CD14-positive monocyte (primary cell): ENCODE measurements at regions not wholly inside any gene's neighbourhood (a gene's known extent, or its start where the extent isn't known, plus 50 kb on each side); places are given as distances from the start of the nearest gene placed in this dataset.

Experiments used
- DNase-seq, 3 donors: peaks; one replicate each; pipeline ENCODE4 v3.0.0-alpha.2; 2011 to 2022
- H2AFZ ChIP-seq: 2 replicates; pipeline ENCODE4 v1.6.0; 2012; ENCODE audit warnings: mild to moderate bottlenecking, low read depth, low read length, inconsistent platforms; ENCODE audit not compliant: insufficient read depth, poor library complexity, severe bottlenecking
- H3K27ac ChIP-seq, 2 donors: 1 replicate in 1 of 2; 2 replicates in 1 of 2; pipeline ENCODE4 v1.5.1; 2012 to 2013; ENCODE audit warnings: low read length in 2 of 2, control low read depth in 1 of 2, inconsistent platforms in 1 of 2, low read depth in 1 of 2, mild to moderate bottlenecking in 1 of 2
- H3K27me3 ChIP-seq, 2 donors: one replicate each; pipeline versions ENCODE4 v1.6.0 to v1.6.1; 2011 to 2013; ENCODE audit warnings: low read length in 2 of 2; ENCODE audit not compliant: control insufficient read depth in 2 of 2, insufficient read depth in 2 of 2
- H3K36me3 ChIP-seq, 2 donors: replicated peaks in 1 of 2; 1 replicate in 1 of 2; 2 replicates in 1 of 2; pipeline versions ENCODE4 v1.5.1 to v1.6.1; 2012 to 2013; ENCODE audit warnings: low read length in 2 of 2, control low read depth in 1 of 2, inconsistent platforms in 1 of 2, mild to moderate bottlenecking in 1 of 2; ENCODE audit not compliant: insufficient read depth in 2 of 2, control insufficient read depth in 1 of 2
- H3K4me1 ChIP-seq, 2 donors: 1 replicate in 1 of 2; 2 replicates in 1 of 2; pipeline versions ENCODE4 v1.5.1 to v1.6.1; 2012 to 2013; ENCODE audit warnings: low read length in 2 of 2, control low read depth in 1 of 2, inconsistent platforms in 1 of 2, mild to moderate bottlenecking in 1 of 2, moderate library complexity in 1 of 2; ENCODE audit not compliant: insufficient read depth in 2 of 2, control insufficient read depth in 1 of 2
- H3K4me2 ChIP-seq: replicated peaks from 2 replicates; pipeline ENCODE3; 2012; ENCODE audit warnings: low read length, moderate library complexity, mild to moderate bottlenecking; ENCODE audit not compliant: poor library complexity, severe bottlenecking; ENCODE audit errors: extremely low read depth
- H3K4me3 ChIP-seq, 3 experiments: fragments of 200-600 bp in 1 of 3; sonication (generic) in 1 of 3; replicated peaks in 1 of 3; 1 replicate in 2 of 3; 2 replicates in 1 of 3; pipeline ENCODE4 v1.5.1; 2011 to 2013; ENCODE audit warnings: low read length in 3 of 3, mild to moderate bottlenecking in 3 of 3, control low read depth in 2 of 3, low read depth in 2 of 3, inconsistent platforms in 1 of 3, moderate library complexity in 1 of 3
- H3K79me2 ChIP-seq: 2 replicates; pipeline ENCODE4 v1.6.0; 2012; ENCODE audit warnings: mild to moderate bottlenecking, control low read depth, inconsistent platforms, low read length, moderate library complexity; ENCODE audit not compliant: insufficient read depth
- H3K9ac ChIP-seq: 2 replicates; pipeline ENCODE4 v1.6.0; 2017; ENCODE audit warnings: low read length, mild to moderate bottlenecking; ENCODE audit not compliant: insufficient read depth, poor library complexity, severe bottlenecking
- H3K9me3 ChIP-seq, 2 donors: replicated peaks in 1 of 2; 1 replicate in 1 of 2; 2 replicates in 1 of 2; pipeline versions ENCODE4 v1.5.1 to v1.6.1; 2012 to 2013; ENCODE audit warnings: low read length in 2 of 2, control low read depth in 1 of 2; ENCODE audit not compliant: control insufficient read depth in 1 of 2, insufficient read depth in 1 of 2
- H4K20me1 ChIP-seq: 2 replicates; pipeline ENCODE4 v1.6.0; 2012; ENCODE audit warnings: mild to moderate bottlenecking, low read length, control low read depth, moderate library complexity; ENCODE audit not compliant: insufficient read depth
- H3K27ac Mint-ChIP-seq, 7 donors: one replicate each; pipeline ENCODE4 v1.8.0; 2020; ENCODE audit warnings: mild to moderate bottlenecking in 7 of 7, mixed read lengths in 7 of 7, moderate library complexity in 6 of 7, inconsistent platforms in 2 of 7
- H3K27me3 Mint-ChIP-seq, 3 donors: one replicate each; pipeline ENCODE4 v1.8.0; 2021 to 2022; ENCODE audit warnings: low read depth in 3 of 3, mild to moderate bottlenecking in 3 of 3, mixed read lengths in 3 of 3, moderate library complexity in 3 of 3, inconsistent platforms in 1 of 3
- H3K36me3 Mint-ChIP-seq, 2 donors: one replicate each; pipeline ENCODE4 v1.8.0; 2020; ENCODE audit warnings: mixed read lengths in 2 of 2, inconsistent platforms in 1 of 2, mild to moderate bottlenecking in 1 of 2
- H3K4me1 Mint-ChIP-seq: one replicate; pipeline ENCODE4 v1.8.0; 2020; ENCODE audit warnings: mild to moderate bottlenecking, mixed read lengths
- H3K4me3 Mint-ChIP-seq, 2 donors: one replicate each; pipeline ENCODE4 v1.8.0; 2020; ENCODE audit warnings: mild to moderate bottlenecking in 2 of 2, mixed read lengths in 2 of 2, moderate library complexity in 1 of 2
- H3K9me3 Mint-ChIP-seq, 7 donors: one replicate each; pipeline ENCODE4 v1.8.0; 2020 to 2022; ENCODE audit warnings: mixed read lengths in 7 of 7, mild to moderate bottlenecking in 6 of 7, moderate library complexity in 6 of 7, inconsistent platforms in 2 of 7
- WGBS: methylation state at CpG from one replicate; pipeline ENCODE4 v1.1.5; 2013; ENCODE audit warnings: missing lambda C conversion rate; ENCODE audit not compliant: insufficient coverage; 5-methylcytosine and 5-hydroxymethylcytosine counted together
- intact Hi-C, 2 donors: fragments of 100-400 bp; cut with micrococcal nuclease; formaldehyde crosslinking; loops; one replicate each; pipeline versions ENCODE4 v1.15.0 to v1.15.1; 2023
- TF ChIP-seq, protein P1 (sequence below): fragments of 200-600 bp; IDR thresholded peaks from one replicate; pipeline ENCODE4 v1.8.0; 2022; ENCODE audit warnings: antibody characterized with exemption, mild to moderate bottlenecking

DNA sequence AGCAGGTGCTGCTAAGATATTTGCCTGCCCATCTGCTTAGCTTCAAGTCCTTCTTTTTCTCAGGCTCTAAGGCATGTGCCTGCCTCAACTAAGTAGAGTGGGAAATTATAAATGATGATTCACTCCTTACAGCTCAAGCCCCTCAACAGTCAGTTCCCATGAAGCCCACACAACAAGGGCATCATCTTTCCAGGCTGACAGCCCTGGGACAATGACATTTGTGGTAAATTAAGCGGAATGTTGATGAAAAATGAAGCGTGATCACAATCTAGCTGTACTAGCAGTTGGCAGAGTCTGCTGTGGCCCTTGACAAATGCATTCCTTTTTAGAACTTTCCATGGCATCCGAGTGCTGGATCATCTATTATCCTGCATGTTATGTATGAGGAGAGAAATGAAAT, 548.6 kb downstream of the KIF4B start:
- no peaks in the 10 kb centered on the region for H3K36me3 Mint-ChIP-seq
- no peaks in the 10 kb centered on the region for H3K36me3 ChIP-seq
- no peaks in the 10 kb centered on the region for H3K79me2 ChIP-seq
- no peak overlapping the region for H2AFZ ChIP-seq
- no peak overlapping the region for H3K27ac ChIP-seq
- H3K4me3 ChIP-seq: no peak overlapping the region
- no peak overlapping the region for H3K27ac Mint-ChIP-seq
- no peak for DNase-seq
- H4K20me1 ChIP-seq: no peaks in the 10 kb centered on the region
- H3K27me3 Mint-ChIP-seq: peaks cover 0 to 2% (median 0%) of the 10 kb centered on the region in 3 donors
- H3K4me2 ChIP-seq: no peak overlapping the region
- 100% methylated on average over 2 of the region's 3 CpGs for WGBS
- no peaks in the 10 kb centered on the region for H3K4me1 Mint-ChIP-seq
- TF ChIP-seq, protein P1, sequence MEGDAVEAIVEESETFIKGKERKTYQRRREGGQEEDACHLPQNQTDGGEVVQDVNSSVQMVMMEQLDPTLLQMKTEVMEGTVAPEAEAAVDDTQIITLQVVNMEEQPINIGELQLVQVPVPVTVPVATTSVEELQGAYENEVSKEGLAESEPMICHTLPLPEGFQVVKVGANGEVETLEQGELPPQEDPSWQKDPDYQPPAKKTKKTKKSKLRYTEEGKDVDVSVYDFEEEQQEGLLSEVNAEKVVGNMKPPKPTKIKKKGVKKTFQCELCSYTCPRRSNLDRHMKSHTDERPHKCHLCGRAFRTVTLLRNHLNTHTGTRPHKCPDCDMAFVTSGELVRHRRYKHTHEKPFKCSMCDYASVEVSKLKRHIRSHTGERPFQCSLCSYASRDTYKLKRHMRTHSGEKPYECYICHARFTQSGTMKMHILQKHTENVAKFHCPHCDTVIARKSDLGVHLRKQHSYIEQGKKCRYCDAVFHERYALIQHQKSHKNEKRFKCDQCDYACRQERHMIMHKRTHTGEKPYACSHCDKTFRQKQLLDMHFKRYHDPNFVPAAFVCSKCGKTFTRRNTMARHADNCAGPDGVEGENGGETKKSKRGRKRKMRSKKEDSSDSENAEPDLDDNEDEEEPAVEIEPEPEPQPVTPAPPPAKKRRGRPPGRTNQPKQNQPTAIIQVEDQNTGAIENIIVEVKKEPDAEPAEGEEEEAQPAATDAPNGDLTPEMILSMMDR: no peak
- no peak overlapping the region for H3K9ac ChIP-seq
- no peaks in the 10 kb centered on the region for H3K4me1 ChIP-seq
- intact Hi-C loops: no loop called here
- peaks cover 0 to 12% (median 4%) of the 10 kb centered on the region in 7 donors for H3K9me3 Mint-ChIP-seq
- H3K9me3 ChIP-seq: peaks cover 5 to 6% of the 10 kb centered on the region in 2 donors
- no peaks in the 10 kb centered on the region for H3K27me3 ChIP-seq
- H3K4me3 Mint-ChIP-seq: no peak overlapping the region

DNA sequence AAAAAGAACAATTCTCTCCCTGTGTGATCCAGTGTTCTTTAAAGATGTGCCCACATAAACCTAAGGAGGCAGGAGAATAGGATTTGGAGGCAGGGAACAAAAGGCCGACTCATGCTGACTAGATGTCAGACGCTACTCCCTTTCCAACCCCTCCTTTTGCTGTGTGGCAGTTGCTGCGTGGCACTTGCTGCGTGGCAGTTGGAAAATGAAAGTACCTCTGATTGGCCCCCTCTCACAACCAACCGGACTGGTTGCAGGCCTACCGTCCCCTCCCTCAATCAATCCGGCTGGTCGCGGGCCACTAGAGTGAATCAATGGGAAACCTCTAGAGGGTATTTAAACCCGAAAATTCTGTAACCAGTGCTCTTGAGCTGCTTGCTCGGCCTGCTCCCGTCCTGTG, 551.0 kb downstream of the KIF4B start:
- Histone ChIP-seq H3K79me2 (no peaks in the 10 kb centered on the region), H3K4me3 (no peak overlapping the region), H3K27ac (no peak overlapping the region), H3K27me3 (no peaks in the 10 kb centered on the region), H3K36me3 (no peaks in the 10 kb centered on the region), H3K4me1 (no peaks in the 10 kb centered on the region), H3K9me3 (peaks cover 0 to 6% of the 10 kb centered on the region in 2 donors), H3K9ac (no peak overlapping the region), H3K4me2 (no peak overlapping the region), H2AFZ (no peak overlapping the region), H4K20me1 (no peaks in the 10 kb centered on the region)
- Mint-ChIP-seq H3K36me3 (no peaks in the 10 kb centered on the region), H3K27ac (no peak overlapping the region), H3K9me3 (peaks cover 0 to 8% (median 3%) of the 10 kb centered on the region in 7 donors), H3K27me3 (peaks cover 0 to 2% (median 0%) of the 10 kb centered on the region in 3 donors), H3K4me1 (no peaks in the 10 kb centered on the region), H3K4me3 (no peak overlapping the region)
- WGBS: 90% methylated on average over 4 of the region's 12 CpGs
- TF ChIP-seq, protein P1: no peak
- intact Hi-C loops: no loop called here
- DNase-seq: no peak
